GM12875 (cell line): ENCODE measurements at regions not wholly inside any gene's neighbourhood (a gene's known extent, or its start where the extent isn't known, plus 50 kb on each side); places are given as distances from the start of the nearest gene placed in this dataset.

Experiments used
- H3K4me3 ChIP-seq: one replicate; pipeline ENCODE4 v1.5.1; 2011; ENCODE audit warnings: low read depth, low read length, control low read depth
- TF ChIP-seq, protein P1 (sequence below): IDR thresholded peaks from 2 replicates; pipeline ENCODE4 v1.5.1; 2011; ENCODE audit warnings: low read depth, mild to moderate bottlenecking, control low read depth, inconsistent platforms, low read length, moderate library complexity, borderline replicate concordance; ENCODE audit not compliant: insufficient read depth

DNA sequence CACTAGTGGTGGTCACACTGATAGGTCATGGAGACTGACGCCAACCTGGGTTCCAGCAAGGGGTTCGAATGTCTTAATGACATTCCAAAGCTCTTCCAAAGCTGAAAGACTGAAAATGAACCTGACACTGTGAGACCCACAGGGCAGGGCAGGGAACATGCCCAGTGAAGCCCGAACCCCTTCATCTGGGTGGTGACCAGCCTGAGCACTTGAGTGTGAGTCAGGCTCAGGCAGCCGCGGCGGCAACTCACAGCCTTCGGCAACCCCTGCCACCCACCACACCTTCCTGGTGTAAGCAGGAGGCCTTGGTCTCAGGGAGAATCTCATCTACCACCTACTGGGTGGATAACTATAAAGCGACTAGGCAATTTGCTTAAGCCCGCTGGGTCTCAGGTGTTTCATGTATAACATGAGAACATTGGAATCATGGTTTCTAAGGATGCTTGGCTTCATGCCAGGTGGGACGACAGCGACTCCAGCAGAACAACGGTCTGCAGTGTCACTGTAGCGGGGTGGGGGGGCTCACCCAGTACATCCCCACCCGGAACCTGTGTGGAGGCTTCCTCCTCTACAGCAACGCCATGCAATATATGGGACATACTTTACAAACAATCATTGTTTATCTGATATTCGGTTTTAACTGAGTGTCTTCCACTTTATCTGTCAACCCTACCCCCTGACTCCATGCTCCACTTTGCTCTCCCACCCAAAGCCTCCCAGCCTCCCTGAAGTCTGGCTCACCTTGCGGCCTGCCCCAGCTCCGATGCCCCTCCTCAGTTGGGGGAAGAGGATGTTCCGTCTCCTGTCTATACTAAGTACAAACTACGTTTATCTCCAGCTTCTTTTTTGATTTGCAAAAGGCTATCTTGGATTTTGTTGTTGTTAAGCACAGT, 125.0 kb upstream of the MEF2A start:
- no peak overlapping the region for H3K4me3 ChIP-seq
- TF ChIP-seq, protein P1, sequence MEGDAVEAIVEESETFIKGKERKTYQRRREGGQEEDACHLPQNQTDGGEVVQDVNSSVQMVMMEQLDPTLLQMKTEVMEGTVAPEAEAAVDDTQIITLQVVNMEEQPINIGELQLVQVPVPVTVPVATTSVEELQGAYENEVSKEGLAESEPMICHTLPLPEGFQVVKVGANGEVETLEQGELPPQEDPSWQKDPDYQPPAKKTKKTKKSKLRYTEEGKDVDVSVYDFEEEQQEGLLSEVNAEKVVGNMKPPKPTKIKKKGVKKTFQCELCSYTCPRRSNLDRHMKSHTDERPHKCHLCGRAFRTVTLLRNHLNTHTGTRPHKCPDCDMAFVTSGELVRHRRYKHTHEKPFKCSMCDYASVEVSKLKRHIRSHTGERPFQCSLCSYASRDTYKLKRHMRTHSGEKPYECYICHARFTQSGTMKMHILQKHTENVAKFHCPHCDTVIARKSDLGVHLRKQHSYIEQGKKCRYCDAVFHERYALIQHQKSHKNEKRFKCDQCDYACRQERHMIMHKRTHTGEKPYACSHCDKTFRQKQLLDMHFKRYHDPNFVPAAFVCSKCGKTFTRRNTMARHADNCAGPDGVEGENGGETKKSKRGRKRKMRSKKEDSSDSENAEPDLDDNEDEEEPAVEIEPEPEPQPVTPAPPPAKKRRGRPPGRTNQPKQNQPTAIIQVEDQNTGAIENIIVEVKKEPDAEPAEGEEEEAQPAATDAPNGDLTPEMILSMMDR: no peak

DNA sequence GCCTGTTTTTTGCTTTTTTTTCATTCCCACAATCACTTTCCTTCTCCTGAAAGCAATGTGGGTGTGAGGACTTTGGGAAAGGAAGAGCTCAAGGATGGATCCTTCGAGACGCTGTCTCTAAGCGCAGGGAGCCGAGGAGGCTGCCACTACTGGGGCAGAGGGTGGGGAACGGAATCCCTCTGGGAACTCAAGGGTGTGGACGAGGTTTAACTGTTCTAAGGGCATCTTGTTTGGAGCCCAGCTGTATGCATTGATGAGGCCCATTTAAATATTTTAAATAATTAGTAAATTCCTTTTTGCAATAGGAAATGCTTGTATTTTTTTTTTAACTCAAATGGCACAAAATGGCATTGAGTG, 124.4 kb upstream of the MEF2A start:
- no peak overlapping the region for H3K4me3 ChIP-seq
- TF ChIP-seq, protein P1: no peak

DNA sequence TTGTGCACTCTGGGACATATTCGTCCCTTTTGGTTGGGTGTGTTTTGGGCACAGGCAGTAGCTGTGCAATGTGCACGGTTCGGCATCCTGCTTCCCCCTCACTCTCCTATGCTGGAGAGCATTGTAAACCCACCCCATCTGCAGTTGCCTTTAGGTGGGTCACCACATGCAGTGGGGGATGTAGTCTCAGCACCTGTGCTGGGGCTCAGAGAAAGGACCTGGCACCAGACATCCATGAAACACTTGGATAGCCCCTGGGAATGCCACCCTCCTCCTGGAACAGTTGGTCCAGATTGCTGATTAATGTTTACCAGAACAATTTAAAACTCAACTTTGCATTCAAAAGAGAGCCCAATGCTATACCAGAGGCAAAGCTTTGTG, 123.9 kb upstream of the MEF2A start:
- TF ChIP-seq, protein P1: no peak
- H3K4me3 ChIP-seq: no peak overlapping the region

DNA sequence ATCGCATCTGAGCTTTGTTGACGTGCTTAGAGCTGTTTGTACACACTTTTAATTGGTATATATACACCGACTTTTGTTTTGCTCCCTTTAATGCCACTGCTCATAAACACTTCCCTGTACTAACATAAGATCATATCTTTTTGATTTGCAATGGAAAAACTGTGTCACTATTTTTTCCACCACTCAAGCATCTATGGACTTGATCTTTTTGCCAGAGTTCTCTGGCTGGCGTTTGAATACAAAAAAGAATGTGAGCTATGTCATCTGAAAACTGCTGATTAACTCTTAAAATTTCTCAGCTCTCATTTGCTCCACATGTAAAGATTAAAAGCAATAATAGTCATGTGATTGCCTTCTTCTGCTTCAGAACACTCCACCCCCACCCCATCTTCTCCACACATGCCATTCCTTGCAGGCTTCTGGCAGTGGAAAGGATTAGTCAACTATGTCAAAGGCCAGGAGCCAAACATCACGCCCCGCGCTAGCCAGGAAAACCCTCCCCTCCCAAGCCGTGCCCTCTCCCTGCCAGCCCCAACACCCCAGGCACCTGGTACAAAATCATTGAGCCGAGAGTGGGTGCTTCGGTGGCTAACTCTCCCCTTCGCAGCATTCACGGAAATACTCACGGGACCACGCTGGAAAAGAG, 123.4 kb upstream of the MEF2A start:
- no peak overlapping the region for H3K4me3 ChIP-seq
- TF ChIP-seq, protein P1: no peak

DNA sequence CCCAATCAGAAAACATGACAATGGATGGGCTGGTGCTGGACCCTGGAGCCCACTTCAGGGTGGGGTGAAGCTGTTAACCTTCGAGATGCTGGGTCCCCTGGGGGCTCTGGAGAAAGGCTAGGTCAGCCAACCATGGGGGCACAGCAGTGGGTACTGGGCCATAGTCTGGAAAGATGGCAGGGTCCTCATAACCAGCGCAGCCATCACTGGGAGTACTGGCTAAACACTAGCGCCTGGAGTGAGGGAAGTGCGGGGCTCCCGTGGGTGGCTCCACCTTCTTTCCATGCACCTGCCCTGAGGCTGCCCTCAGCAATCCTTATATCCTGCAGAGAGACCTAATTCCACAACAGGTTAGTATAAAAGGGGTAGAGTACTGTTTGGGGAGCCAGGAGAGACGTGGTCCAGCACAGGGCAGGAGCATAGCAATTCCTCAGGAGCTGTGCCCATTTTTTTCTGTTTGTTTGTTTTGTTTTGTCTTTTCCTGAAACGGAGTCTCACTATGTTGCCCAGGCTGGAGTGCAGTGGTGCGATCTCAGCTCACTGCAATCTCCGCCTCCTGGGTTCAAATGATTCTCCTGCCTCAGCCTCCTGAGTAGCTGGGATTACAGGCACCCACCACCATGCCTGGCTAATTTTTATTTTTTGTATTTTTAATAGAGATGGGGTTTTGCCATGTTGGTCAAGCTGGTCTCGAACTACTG, 122.6 kb upstream of the MEF2A start:
- H3K4me3 ChIP-seq: no peak overlapping the region
- TF ChIP-seq, protein P1: no peak

DNA sequence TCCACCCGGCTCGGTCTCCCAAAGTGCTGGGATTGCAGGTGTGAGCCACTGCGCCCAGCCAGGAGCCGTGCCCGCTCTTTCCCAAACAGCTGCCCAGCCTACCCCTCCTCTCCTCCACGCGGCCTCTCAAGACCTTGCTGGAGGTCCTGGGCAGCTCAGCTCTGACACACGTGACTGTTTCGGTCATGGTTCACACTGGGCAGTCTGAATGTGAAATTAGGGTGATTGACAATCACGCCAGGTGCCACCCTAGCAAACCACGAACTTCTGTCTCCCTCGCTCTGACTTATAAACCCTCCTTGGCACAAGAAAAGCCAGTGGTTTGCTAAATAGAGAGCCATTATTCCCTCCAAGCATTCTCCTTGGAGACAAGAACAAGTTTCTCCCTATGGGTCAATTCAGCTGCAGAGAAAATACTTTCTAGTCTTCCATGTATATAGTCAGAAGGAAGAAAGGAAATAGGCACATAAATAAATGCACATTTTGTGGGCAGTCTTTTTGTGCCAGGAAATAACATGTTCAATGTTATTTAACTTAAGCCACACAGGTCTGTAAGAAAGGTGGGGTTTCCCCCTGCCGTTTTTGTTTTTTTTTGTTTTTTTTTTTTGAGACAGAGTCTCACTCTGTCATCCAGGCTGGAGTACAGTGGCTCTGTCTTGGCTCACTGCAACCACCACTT, 121.9 kb upstream of the MEF2A start:
- TF ChIP-seq, protein P1: no peak
- H3K4me3 ChIP-seq: no peak overlapping the region
